ENCODE measurements at regions not wholly inside any gene's neighbourhood (a gene's known extent, or its start where the extent isn't known, plus 50 kb on each side); places are given as distances from the start of the nearest gene placed in this dataset.
"Not testable (repeated sequence)": the region's sequence is repeated elsewhere in the genome, so short reads cannot be mapped to it uniquely, and the experiment has no call there.

DNA sequence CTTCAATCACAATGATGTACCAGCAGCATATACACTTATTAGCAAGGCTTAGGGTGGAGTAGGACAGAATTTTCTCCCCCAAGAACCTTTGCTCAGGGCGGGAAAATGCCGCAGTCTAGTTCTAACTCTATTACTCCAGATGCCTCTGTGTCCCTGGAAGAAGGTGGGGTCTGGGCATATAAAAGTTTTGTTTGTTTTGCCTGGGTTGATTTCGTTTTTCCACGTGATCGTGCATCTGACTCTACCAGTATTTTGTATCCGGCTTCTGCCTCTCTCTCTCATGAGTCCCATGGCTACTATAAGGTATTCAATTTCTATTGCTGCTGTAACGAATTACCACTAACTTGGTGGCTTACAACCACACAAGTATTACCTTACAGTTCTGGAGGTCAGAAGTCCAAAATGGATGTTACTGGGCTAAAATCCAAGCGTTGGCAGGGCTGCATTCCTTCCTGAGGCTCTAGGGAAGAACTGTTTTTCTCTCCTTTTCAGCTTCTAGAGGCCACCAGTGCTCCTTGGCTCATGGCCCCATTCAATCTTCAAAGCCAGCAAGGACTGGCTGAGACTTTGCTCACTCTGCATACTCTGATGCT, 181.2 kb upstream of the PRSS58 start:
- no peak for TF ChIP-seq POLR2A (IDR thresholded peaks at IDR 0.05)
- TF ChIP-seq, protein P1, sequence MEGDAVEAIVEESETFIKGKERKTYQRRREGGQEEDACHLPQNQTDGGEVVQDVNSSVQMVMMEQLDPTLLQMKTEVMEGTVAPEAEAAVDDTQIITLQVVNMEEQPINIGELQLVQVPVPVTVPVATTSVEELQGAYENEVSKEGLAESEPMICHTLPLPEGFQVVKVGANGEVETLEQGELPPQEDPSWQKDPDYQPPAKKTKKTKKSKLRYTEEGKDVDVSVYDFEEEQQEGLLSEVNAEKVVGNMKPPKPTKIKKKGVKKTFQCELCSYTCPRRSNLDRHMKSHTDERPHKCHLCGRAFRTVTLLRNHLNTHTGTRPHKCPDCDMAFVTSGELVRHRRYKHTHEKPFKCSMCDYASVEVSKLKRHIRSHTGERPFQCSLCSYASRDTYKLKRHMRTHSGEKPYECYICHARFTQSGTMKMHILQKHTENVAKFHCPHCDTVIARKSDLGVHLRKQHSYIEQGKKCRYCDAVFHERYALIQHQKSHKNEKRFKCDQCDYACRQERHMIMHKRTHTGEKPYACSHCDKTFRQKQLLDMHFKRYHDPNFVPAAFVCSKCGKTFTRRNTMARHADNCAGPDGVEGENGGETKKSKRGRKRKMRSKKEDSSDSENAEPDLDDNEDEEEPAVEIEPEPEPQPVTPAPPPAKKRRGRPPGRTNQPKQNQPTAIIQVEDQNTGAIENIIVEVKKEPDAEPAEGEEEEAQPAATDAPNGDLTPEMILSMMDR (IDR thresholded peaks at IDR 0.05) = no peak
- no peaks in the 10 kb centered on the region for H3K9me3 ChIP-seq
- H3K27me3 ChIP-seq = no peaks in the 10 kb centered on the region
- H3K27ac ChIP-seq = no peak overlapping the region
- intact Hi-C loops (cut with DNase I; ENCODE audit: low total_unique reads) = no loop called here
- H3K36me3 ChIP-seq = no peaks in the 10 kb centered on the region
- no peaks in the 10 kb centered on the region for H3K4me1 ChIP-seq
- DNase-seq = no peak
- H3K4me3 ChIP-seq = no peak overlapping the region

DNA sequence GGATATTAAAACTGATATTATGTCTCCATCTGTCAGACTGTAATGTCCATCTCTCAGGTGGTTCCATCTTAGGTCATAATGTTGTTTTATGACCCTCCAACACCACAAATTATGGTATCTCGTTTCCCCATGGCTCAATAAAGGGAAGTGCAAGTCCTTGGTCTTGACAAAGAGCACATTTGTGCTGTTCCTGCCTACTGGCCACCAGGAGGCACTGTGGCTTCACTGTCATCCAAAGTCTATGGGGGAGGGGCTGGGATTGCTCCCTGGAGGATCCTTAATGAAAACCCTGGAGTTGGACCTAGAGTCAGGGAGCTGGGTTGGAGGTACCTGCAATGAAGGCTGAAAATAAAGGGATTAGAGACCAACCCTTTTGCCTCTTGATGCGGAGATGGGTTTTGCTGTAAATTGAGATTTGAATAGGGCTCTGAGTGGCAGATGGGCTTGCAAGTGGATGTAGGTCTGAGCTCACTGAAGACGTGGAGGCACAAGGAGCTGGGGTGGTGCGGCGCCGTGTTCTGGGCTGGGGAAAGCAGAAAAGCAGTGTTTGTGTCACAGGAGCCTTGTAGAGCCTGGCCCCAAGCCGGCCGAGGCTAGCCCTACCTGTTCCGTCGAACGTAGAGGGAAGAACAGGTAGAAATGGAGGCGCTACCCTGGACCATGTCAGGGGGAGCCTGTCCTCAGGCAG, 180.5 kb upstream of the PRSS58 start:
- Histone ChIP-seq H3K4me1 (no peaks in the 10 kb centered on the region), H3K9me3 (no peaks in the 10 kb centered on the region), H3K27me3 (no peaks in the 10 kb centered on the region), H3K4me3 (no peak overlapping the region), H3K36me3 (no peaks in the 10 kb centered on the region), H3K27ac (no peak overlapping the region)
- no peak for DNase-seq
- intact Hi-C loops (cut with DNase I; ENCODE audit: low total_unique reads) = no loop called here
- TF ChIP-seq, protein P1 (IDR thresholded peaks at IDR 0.05) = no peak

DNA sequence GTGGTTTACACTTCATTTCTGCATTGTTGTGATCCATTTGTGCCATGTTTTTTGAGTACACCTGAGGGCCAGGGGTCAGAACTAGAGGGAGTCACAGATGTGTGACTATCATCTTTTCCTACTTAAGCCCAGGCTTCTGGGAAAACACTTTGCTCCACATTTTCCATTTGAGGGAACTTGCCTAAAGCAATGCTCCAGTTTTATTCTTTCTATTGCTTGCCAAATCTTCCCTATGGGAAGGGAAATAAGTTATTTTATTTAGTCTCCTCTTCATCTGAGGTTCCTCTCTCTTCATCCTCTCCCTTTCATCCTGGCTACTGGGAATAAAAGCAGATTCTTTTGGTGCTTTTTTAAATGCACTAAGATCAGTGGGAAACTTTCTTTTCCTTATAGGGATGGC, 179.9 kb upstream of the PRSS58 start:
- Histone ChIP-seq H3K4me3 (no peak overlapping the region), H3K4me1 (no peaks in the 10 kb centered on the region), H3K36me3 (no peaks in the 10 kb centered on the region), H3K27ac (no peak overlapping the region), H3K27me3 (no peaks in the 10 kb centered on the region), H3K9me3 (no peaks in the 10 kb centered on the region)
- DNase-seq = no peak
- TF ChIP-seq POLR2A (IDR thresholded peaks at IDR 0.05) = no peak
- TF ChIP-seq, protein P1 (IDR thresholded peaks at IDR 0.05) = no peak
- intact Hi-C loops (cut with DNase I; ENCODE audit: low total_unique reads) = no loop called here

DNA sequence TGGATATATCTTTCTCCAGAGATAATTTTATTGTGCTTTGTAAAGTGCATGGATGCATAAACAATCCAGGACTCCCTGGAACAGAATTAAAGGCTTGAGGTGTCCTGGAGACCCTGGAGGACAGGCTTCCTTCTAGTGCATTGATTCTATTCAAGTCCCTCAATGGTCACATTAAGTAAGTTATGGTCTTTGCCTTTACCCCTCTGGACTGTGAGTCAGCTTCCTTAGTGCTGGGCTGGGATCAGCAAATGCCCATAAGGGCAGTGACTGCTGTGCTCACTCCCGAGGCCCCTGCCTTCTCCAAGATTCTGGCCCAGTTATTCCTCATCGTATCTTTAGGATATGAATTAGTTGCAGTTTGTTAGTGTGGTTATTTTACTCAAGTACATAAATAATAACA, 178.7 kb upstream of the PRSS58 start:
- intact Hi-C loops (cut with DNase I; ENCODE audit: low total_unique reads) = no loop called here
- no peak overlapping the region for H3K4me3 ChIP-seq
- no peaks in the 10 kb centered on the region for H3K4me1 ChIP-seq
- DNase-seq = no peak
- H3K36me3 ChIP-seq = no peaks in the 10 kb centered on the region
- no peak for TF ChIP-seq POLR2A (IDR thresholded peaks at IDR 0.05)
- TF ChIP-seq, protein P1 (IDR thresholded peaks at IDR 0.05) = no peak
- no peak overlapping the region for H3K27ac ChIP-seq
- H3K27me3 ChIP-seq = no peaks in the 10 kb centered on the region
- H3K9me3 ChIP-seq = no peaks in the 10 kb centered on the region

DNA sequence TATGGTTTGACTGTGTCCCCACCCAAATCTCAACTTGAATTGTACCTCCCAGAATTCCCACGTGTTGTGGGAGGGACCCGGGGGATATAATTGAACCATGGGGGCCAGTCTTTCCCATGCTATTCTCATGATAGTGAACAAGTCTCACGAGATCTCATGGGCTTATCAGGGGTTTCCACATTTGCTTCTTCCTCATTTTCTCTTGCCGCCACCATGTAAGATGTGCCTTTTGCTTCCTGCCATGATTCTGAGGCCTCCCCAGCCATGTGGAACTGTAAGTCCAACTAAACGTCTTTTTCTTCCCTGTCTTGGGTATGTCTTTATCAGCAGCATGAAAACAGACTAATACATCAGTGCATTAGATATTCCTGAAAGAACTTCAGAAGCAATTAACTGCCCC, 177.7 kb upstream of the PRSS58 start:
- H3K27ac ChIP-seq; H3K27me3 ChIP-seq; intact Hi-C loops (cut with DNase I; ENCODE audit: low total_unique reads); H3K36me3 ChIP-seq; DNase-seq; H3K4me3 ChIP-seq; H3K4me1 ChIP-seq; H3K9me3 ChIP-seq: not testable (repeated sequence)
